Astrocyte (in vitro differentiated cells and primary cell): ENCODE measurements at regions not wholly inside any gene's neighbourhood (a gene's known extent, or its start where the extent isn't known, plus 50 kb on each side); places are given as distances from the start of the nearest gene placed in this dataset.

ENCODE experiments used
- CTCF ChIP-seq: IDR thresholded peaks from 2 replicates; pipeline ENCODE4 v1.5.1; 2011; ENCODE audit warnings: low read depth, mild to moderate bottlenecking, inconsistent platforms, low read length, moderate library complexity; ENCODE audit not compliant: insufficient read depth
- EZH2 ChIP-seq: IDR thresholded peaks from 2 replicates; pipeline ENCODE4 v1.6.1; 2012; ENCODE audit warnings: mild to moderate bottlenecking, low read length, inconsistent platforms; ENCODE audit not compliant: insufficient read depth

DNA sequence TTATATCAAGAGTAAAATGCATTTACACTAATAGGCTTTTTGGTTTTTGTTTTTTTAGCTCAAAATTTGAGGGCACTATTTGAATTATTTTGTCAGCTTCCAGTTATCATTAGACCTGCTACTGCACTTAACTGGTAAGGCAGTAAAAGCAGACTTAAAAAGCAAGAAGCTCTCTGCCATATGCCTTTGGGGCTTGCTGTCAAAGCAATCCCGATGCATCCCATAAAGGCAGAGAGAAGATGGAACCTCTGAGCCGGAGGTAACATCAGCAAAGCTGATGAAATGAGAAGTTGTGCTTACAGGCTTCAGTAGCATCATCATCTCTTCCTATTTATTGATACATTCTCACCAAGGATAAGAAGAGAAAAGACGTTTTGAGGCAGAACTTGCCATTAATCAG lies 1414.3 kb upstream of the CDH6 start:
- no peak for TF ChIP-seq CTCF
- TF ChIP-seq EZH2: no peak
